ENCODE measurements at regions not wholly inside any gene's neighbourhood (a gene's known extent, or its start where the extent isn't known, plus 50 kb on each side); places are given as distances from the start of the nearest gene placed in this dataset.

GRCh38 chr16:63363738-63364137 lies 1327.5 kb upstream of the CDH8 start:
- intact Hi-C loops (cut with DNase I, micrococcal nuclease) = no loop called here
- TF ChIP-seq CTCF (IDR thresholded peaks at IDR 0.05) = no peak
- Histone ChIP-seq H3K27me3 (ENCODE audit: control insufficient read depth in 1 of 2, insufficient read depth in 2 of 2, low read length in 2 of 2) (no peaks in the 10 kb centered on the region), H3K4me3 (ENCODE audit: low read length) (no peak overlapping the region), H3K9me3 (ENCODE audit: control insufficient read depth in 1 of 2, insufficient read depth in 1 of 2, low read length in 2 of 2) (peaks cover 4 to 5% of the 10 kb centered on the region in 2 experiments), H3K4me1 (ENCODE audit: insufficient read depth, low read length) (no peaks in the 10 kb centered on the region), H3K36me3 (ENCODE audit: insufficient read depth, low read length) (no peaks in the 10 kb centered on the region), H3K27ac (ENCODE audit: low read depth in 1 of 2, low read length in 2 of 2) (no peak overlapping the region)
- ATAC-seq (ENCODE audit: poor library complexity) (no peak), DNase-seq (no peak)
- H3K36me3 Mint-ChIP-seq (ENCODE audit: low read depth) = no peaks in the 10 kb centered on the region
- H3K27me3 Mint-ChIP-seq = no peaks in the 10 kb centered on the region
- H3K27ac Mint-ChIP-seq = no peak overlapping the region
- POLR2A ChIA-PET = no interaction called here
- H3K4me3 Mint-ChIP-seq = no peak overlapping the region
- peaks cover 4% of the 10 kb centered on the region for H3K9me3 Mint-ChIP-seq
- CTCF ChIA-PET = no interaction called here
- H3K4me1 Mint-ChIP-seq (ENCODE audit: low read depth) = no peaks in the 10 kb centered on the region

- H3K9me3 ChIP-seq (ENCODE audit: control insufficient read depth in 1 of 2, insufficient read depth in 1 of 2, low read length in 2 of 2) = peaks cover 0 to 5% of the 10 kb centered on the region in 2 experiments
- no peak for TF ChIP-seq CTCF (IDR thresholded peaks at IDR 0.05)
- H3K27ac Mint-ChIP-seq = no peak overlapping the region
- no peak overlapping the region for H3K4me3 Mint-ChIP-seq
- no peak overlapping the region for H3K4me3 ChIP-seq (ENCODE audit: low read length)
- no peak overlapping the region for H3K27ac ChIP-seq (ENCODE audit: low read depth in 1 of 2, low read length in 2 of 2)
- CTCF ChIA-PET = no interaction called here
- H3K4me1 ChIP-seq (ENCODE audit: insufficient read depth, low read length) = no peaks in the 10 kb centered on the region
- H3K36me3 Mint-ChIP-seq (ENCODE audit: low read depth) = no peaks in the 10 kb centered on the region
- POLR2A ChIA-PET = no interaction called here
- no peaks in the 10 kb centered on the region for H3K27me3 Mint-ChIP-seq
- H3K4me1 Mint-ChIP-seq (ENCODE audit: low read depth) = no peaks in the 10 kb centered on the region
- intact Hi-C loops (cut with DNase I, micrococcal nuclease) = no loop called here
- DNase-seq (peak in 2 of 14 experiments; percentile 1 to 4), ATAC-seq (ENCODE audit: poor library complexity) (no peak)
- no peaks in the 10 kb centered on the region for H3K36me3 ChIP-seq (ENCODE audit: insufficient read depth, low read length)
- H3K27me3 ChIP-seq (ENCODE audit: control insufficient read depth in 1 of 2, insufficient read depth in 2 of 2, low read length in 2 of 2) = no peaks in the 10 kb centered on the region
- H3K9me3 Mint-ChIP-seq = peaks cover 4% of the 10 kb centered on the region
Observed at GRCh38 chr16:63361032-63361624, 1324.9 kb upstream of the CDH8 start.

- ChIA-PET CTCF (no interaction called here), POLR2A (no interaction called here)
- Histone ChIP-seq H3K4me1 (ENCODE audit: insufficient read depth, low read length) (no peaks in the 10 kb centered on the region), H3K27me3 (ENCODE audit: control insufficient read depth in 1 of 2, insufficient read depth in 2 of 2, low read length in 2 of 2) (no peaks in the 10 kb centered on the region), H3K27ac (ENCODE audit: low read depth in 1 of 2, low read length in 2 of 2) (no peak overlapping the region), H3K36me3 (ENCODE audit: insufficient read depth, low read length) (no peaks in the 10 kb centered on the region), H3K4me3 (ENCODE audit: low read length) (no peak overlapping the region), H3K9me3 (ENCODE audit: control insufficient read depth in 1 of 2, insufficient read depth in 1 of 2, low read length in 2 of 2) (peaks cover 0 to 4% of the 10 kb centered on the region in 2 experiments)
- H3K9me3 Mint-ChIP-seq = peaks cover 5% of the 10 kb centered on the region
- no peak for TF ChIP-seq CTCF (IDR thresholded peaks at IDR 0.05)
- no peaks in the 10 kb centered on the region for H3K4me1 Mint-ChIP-seq (ENCODE audit: low read depth)
- H3K27ac Mint-ChIP-seq = no peak overlapping the region
- no peak overlapping the region for H3K4me3 Mint-ChIP-seq
- intact Hi-C loops (cut with DNase I, micrococcal nuclease) = no loop called here
- ATAC-seq (ENCODE audit: poor library complexity) (no peak), DNase-seq (no peak)
- H3K27me3 Mint-ChIP-seq = no peaks in the 10 kb centered on the region
- H3K36me3 Mint-ChIP-seq (ENCODE audit: low read depth) = no peaks in the 10 kb centered on the region
Observed at GRCh38 chr16:63349961-63350360, 1313.7 kb upstream of the CDH8 start.

Measured in CD4-positive, alpha-beta T cell (primary cell).